HL-60 (cell line): ENCODE measurements at regions not wholly inside any gene's neighbourhood (a gene's known extent, or its start where the extent isn't known, plus 50 kb on each side); places are given as distances from the start of the nearest gene placed in this dataset.

Experiments used
- DNase-seq, 2 experiments: peaks; one replicate each; pipeline ENCODE4 v3.0.0-alpha.2; 2010 to 2020; ENCODE audit warnings: low read depth in 1 of 2, low spot score in 1 of 2
- H3K27ac ChIP-seq: fragments of 250-450 bp; sonication (Bioruptor Pico); replicated peaks from 2 replicates; pipeline ENCODE4 v1.5.1; 2020; ENCODE audit warnings: mild to moderate bottlenecking, moderate library complexity
- H3K27me3 ChIP-seq: fragments of 250-450 bp; sonication (Bioruptor Pico); 2 replicates; pipeline ENCODE4 v1.5.1; 2021; ENCODE audit warnings: mild to moderate bottlenecking, moderate library complexity; ENCODE audit not compliant: insufficient read depth, poor library complexity, severe bottlenecking
- H3K4me3 ChIP-seq: replicated peaks from 2 replicates; pipeline ENCODE4 v1.5.1; 2011; ENCODE audit warnings: mild to moderate bottlenecking, control low read depth, low read length; ENCODE audit not compliant: insufficient read depth
- CTCF ChIP-seq: IDR thresholded peaks from one replicate; pipeline ENCODE4 v1.5.1; 2011; ENCODE audit warnings: low read length, control low read depth, inconsistent platforms; ENCODE audit not compliant: insufficient read depth
- GABPA ChIP-seq: IDR thresholded peaks from 2 replicates; pipeline ENCODE4 v1.6.1; 2012; ENCODE audit warnings: low read depth
- POLR2AphosphoS5 ChIP-seq: IDR thresholded peaks from 2 replicates; pipeline ENCODE4 v1.6.1; 2012; ENCODE audit warnings: low read depth
- SPI1 ChIP-seq: IDR thresholded peaks from 2 replicates; pipeline ENCODE4 v1.6.1; 2012; ENCODE audit warnings: low read depth, mild to moderate bottlenecking, borderline replicate concordance
- TF ChIP-seq, protein P1 (sequence below): IDR thresholded peaks from 2 replicates; pipeline ENCODE4 v1.6.1; 2012; ENCODE audit warnings: low read depth; ENCODE audit not compliant: insufficient replicate concordance

DNA sequence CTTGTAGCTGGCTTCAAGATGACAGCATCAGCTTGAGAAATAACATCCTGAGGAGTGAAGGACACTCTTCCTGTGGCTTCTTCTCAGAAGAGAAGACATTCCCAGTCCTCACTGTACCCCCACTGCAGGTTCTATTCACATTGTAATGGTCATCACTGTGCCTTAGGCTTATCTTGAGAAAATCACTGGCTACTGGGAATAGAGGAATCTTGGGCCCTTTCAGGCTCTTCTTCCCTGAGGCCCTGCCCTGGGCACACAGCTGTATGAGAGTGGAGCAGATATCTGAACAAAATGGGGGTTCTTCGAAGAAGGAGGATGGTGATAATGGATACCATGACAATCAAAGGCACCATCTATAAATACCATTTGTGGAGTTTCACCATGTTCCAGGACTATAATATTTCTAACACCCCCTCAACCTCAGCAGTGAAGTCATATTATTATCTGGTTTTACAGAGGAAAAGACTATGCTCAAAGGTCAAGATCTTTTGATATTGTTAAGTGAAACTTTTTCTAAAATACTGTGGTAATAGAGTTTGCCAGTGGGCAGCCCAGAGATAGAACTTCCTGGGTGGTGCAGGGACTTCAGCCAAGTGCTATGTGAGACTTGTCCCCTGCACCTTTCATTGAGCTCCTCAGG, 143.1 kb upstream of the KCNE2 start:
- Histone ChIP-seq H3K27ac (no peak overlapping the region), H3K27me3 (no peaks in the 10 kb centered on the region), H3K4me3 (no peak overlapping the region)
- TF ChIP-seq, protein P1, sequence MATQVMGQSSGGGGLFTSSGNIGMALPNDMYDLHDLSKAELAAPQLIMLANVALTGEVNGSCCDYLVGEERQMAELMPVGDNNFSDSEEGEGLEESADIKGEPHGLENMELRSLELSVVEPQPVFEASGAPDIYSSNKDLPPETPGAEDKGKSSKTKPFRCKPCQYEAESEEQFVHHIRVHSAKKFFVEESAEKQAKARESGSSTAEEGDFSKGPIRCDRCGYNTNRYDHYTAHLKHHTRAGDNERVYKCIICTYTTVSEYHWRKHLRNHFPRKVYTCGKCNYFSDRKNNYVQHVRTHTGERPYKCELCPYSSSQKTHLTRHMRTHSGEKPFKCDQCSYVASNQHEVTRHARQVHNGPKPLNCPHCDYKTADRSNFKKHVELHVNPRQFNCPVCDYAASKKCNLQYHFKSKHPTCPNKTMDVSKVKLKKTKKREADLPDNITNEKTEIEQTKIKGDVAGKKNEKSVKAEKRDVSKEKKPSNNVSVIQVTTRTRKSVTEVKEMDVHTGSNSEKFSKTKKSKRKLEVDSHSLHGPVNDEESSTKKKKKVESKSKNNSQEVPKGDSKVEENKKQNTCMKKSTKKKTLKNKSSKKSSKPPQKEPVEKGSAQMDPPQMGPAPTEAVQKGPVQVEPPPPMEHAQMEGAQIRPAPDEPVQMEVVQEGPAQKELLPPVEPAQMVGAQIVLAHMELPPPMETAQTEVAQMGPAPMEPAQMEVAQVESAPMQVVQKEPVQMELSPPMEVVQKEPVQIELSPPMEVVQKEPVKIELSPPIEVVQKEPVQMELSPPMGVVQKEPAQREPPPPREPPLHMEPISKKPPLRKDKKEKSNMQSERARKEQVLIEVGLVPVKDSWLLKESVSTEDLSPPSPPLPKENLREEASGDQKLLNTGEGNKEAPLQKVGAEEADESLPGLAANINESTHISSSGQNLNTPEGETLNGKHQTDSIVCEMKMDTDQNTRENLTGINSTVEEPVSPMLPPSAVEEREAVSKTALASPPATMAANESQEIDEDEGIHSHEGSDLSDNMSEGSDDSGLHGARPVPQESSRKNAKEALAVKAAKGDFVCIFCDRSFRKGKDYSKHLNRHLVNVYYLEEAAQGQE, result no peak
- TF ChIP-seq GABPA (no peak), POLR2AphosphoS5 (no peak), CTCF (no peak), SPI1 (no peak)
- DNase-seq, result no peak

DNA sequence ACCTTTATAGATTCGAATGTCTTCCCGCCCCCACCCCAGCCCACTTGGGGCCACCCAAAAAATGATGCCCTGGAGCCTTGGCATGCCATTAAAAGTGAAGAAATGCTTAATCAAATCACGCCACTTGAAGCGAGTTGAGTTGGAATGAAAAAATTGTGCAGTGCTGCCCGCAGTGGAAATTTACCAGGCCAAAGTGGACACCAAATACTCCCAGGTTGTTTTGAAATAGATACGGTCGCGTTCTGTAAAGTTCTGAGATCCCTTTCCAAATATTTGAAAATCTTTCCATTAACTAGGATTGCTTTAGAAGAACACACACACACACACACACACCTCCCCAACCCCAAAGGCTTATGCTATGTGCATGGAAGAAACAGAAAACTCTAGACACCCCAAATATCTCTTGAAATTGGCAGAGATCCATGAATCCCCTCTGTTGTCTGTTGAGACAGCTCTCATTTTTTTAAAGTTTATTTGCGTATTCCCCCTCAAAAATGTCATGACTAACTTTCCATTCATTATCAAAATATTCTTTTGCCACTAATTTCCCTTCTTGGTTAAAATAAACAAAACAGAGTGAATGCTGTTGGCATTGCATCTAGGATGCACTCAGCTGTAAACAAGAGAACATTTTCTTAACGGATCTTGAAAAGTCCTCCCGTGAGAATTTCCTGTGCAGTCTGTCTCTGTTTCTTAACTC, 142.3 kb upstream of the KCNE2 start:
- DNase-seq, result no peak
- no peak overlapping the region for H3K4me3 ChIP-seq
- no peak overlapping the region for H3K27ac ChIP-seq
- TF ChIP-seq GABPA (no peak), POLR2AphosphoS5 (no peak), SPI1 (no peak), CTCF (no peak)
- TF ChIP-seq, protein P1, result no peak
- no peaks in the 10 kb centered on the region for H3K27me3 ChIP-seq

GRCh38 chr21:34222031-34222335, 141.8 kb upstream of the KCNE2 start:
- TF ChIP-seq POLR2AphosphoS5 (no peak), SPI1 (no peak), CTCF (no peak), GABPA (no peak)
- TF ChIP-seq, protein P1, result no peak
- no peaks in the 10 kb centered on the region for H3K27me3 ChIP-seq
- DNase-seq, result no peak
- no peak overlapping the region for H3K27ac ChIP-seq
- H3K4me3 ChIP-seq, result no peak overlapping the region
